ENCODE measurements at regions not wholly inside any gene's neighbourhood (a gene's known extent, or its start where the extent isn't known, plus 50 kb on each side); places are given as distances from the start of the nearest gene placed in this dataset.

DNA sequence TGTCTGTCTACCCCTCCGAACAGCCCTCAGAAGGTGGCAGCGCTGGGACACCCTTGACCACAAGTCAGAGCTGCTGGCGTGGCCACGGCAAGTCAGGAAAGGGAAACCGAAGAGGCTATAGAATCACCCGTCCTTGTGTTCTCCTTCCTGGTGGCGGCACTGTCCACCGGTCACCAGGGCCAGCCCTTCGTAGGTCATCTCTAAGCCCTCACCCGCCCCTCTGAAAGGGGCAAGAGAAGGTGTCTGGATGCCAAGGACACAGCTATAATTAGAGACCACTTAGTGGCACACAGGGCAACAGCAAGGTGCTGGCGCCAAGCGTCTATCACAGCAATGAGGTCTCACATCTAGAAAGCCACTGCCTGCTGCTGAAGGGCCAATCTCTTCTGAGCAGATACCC lies 320.9 kb downstream of the SHANK2 start:
- TF ChIP-seq, protein P1, sequence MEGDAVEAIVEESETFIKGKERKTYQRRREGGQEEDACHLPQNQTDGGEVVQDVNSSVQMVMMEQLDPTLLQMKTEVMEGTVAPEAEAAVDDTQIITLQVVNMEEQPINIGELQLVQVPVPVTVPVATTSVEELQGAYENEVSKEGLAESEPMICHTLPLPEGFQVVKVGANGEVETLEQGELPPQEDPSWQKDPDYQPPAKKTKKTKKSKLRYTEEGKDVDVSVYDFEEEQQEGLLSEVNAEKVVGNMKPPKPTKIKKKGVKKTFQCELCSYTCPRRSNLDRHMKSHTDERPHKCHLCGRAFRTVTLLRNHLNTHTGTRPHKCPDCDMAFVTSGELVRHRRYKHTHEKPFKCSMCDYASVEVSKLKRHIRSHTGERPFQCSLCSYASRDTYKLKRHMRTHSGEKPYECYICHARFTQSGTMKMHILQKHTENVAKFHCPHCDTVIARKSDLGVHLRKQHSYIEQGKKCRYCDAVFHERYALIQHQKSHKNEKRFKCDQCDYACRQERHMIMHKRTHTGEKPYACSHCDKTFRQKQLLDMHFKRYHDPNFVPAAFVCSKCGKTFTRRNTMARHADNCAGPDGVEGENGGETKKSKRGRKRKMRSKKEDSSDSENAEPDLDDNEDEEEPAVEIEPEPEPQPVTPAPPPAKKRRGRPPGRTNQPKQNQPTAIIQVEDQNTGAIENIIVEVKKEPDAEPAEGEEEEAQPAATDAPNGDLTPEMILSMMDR (IDR thresholded peaks at IDR 0.05; ENCODE audit: insufficient read depth, low read length, missing control alignments) = no peak
- DNase-seq (ENCODE audit: low read depth, low spot score) = no peak
- H3K4me3 ChIP-seq (ENCODE audit: low read depth, low read length) = no peak overlapping the region
- POLR2A ChIA-PET = no interaction called here
- CTCF ChIA-PET = no interaction called here

DNA sequence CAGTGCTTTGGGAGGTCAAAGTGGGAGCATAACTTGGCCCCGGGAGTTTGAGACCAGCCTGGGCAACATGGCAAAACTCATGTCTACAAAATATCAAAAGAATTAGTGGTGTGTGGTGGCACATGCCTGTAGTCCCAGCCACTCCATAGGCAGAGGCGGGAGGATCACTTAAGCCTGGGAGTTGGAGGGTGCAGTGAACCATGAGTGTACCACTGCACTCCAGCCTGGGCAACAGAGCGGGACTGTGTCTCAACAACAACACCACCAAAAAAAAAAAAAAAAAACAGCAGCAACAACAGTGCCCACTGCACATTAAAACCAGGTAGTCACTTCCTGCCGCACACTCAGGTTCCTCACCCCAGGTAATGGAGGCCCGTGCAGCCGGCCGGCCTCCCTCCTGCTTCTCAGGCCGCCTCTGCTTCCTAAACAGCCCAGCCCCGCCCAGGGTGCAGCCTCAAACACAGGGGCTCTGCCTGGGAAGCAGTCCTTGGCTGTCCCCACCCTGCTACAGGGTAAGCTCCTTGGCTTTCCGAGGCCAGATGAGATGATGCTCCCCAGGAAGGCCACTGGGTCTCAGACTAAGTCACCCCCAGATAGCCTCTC lies 318.3 kb downstream of the SHANK2 start:
- no peak overlapping the region for H3K4me3 ChIP-seq (ENCODE audit: low read depth, low read length)
- ChIA-PET POLR2A (no interaction called here), CTCF (no interaction called here)
- DNase-seq (ENCODE audit: low read depth, low spot score) = no peak
- TF ChIP-seq, protein P1 (IDR thresholded peaks at IDR 0.05; ENCODE audit: insufficient read depth, low read length, missing control alignments) = no peak

DNA sequence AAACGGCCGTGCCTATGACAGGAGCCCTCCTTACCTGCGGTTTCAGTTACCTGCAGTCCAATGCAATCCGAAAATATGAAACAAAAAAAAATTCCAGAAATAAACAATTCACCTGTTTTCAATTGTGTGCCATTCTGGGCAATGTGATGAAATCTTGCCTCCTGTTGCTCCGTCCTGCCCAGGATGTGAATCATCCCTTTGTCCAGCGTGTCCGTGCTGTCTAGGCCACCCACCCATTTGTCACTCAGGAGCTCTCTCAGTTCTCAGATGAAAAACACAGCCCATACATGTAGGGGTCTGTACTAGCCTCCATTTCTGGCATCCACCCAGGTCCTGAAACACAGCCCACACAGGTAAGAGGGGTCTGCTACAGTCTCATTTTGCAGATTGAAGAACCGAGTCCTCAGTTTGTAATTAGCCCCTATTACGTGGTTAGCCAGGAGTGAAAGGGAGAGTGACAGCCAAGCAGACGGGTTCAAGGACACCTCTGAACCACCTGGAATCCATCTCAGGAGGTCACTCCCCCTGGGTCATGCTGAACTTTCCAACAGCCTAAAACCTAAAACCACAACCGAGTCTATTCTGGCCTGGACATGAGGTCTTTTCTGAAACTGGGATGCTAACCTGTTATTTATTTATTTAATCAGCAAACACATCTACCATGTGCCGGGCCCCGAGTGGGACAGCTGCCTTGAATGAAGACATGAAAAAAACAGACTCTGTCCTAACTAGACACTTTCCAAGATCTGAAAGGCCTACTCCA lies 317.2 kb downstream of the SHANK2 start:
- DNase-seq (ENCODE audit: low read depth, low spot score) = no peak
- ChIA-PET POLR2A (no interaction called here), CTCF (no interaction called here)
- H3K4me3 ChIP-seq (ENCODE audit: low read depth, low read length) = no peak overlapping the region
- TF ChIP-seq, protein P1 (IDR thresholded peaks at IDR 0.05; ENCODE audit: insufficient read depth, low read length, missing control alignments) = no peak

DNA sequence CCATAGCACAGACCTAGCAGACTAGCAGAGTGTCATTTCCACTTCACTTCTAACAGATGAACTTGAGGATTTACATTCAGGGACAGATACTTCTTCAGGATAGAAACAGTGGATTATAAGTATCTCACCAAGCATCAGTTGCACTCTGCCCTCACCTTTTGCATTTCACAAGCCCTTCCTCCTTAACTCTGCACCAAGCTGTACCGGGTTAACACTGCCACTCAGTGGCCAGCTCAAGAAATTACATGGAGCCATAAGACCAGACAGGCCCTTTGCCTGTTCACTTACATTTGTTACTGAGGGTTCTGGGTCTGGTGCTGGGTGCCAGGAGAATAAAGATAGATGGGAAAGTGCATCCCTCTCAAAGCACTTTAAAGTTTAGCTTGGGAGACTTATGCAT lies 309.8 kb downstream of the SHANK2 start:
- CTCF ChIA-PET = no interaction called here

DNA sequence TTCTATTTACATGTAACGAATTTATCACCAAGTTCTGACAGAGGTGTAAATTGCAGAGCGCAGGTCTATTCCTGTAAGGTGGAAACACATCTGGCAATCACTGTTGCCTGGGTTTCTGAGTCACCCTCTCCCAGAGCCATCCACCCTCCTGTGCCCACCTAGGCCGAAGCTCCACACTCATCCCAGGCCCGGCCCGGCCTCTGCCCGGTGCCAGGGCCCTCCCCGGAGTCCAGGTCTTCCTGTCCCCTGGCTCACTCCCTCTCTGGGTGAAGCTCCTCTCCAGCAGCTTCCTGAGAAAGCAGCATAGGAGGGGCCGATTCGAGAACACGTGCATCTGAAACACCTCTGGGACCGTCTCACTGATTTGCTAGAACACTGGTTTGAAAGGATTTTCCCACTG lies 308.2 kb downstream of the SHANK2 start:
- ChIA-PET CTCF (no interaction called here), POLR2A (no interaction called here)
- no peak overlapping the region for H3K4me3 ChIP-seq (ENCODE audit: low read depth, low read length)
- TF ChIP-seq, protein P1 (IDR thresholded peaks at IDR 0.05; ENCODE audit: insufficient read depth, low read length, missing control alignments) = no peak
- DNase-seq (ENCODE audit: low read depth, low spot score) = no peak

More for the DNA sequence above, 309.8 kb downstream of the SHANK2 start:
- POLR2A ChIA-PET = no interaction called here
- TF ChIP-seq, protein P1 (IDR thresholded peaks at IDR 0.05; ENCODE audit: insufficient read depth, low read length, missing control alignments) = no peak
- DNase-seq (ENCODE audit: low read depth, low spot score) = no peak
- no peak overlapping the region for H3K4me3 ChIP-seq (ENCODE audit: low read depth, low read length)

DNA sequence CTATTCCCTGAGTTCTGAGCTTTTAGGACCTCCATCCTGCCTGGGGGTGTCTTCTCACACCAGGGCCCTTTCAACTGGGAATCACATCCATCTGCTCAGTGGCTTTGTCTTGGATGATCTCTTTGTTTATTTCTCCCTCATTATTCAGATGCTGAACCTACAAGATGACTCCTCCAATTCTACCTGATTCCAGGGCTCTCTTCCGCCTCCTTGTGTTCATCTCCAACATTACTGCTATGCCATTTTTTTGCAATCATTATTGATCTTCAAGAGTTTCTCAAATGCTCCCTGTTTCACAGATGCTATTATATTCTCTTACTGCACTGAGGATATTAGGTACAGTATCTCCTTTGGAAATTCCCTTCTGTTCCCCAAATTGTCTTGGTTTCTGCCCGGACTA lies 307.7 kb downstream of the SHANK2 start:
- ChIA-PET CTCF (no interaction called here), POLR2A (no interaction called here)
- DNase-seq (ENCODE audit: low read depth, low spot score) = no peak
- no peak overlapping the region for H3K4me3 ChIP-seq (ENCODE audit: low read depth, low read length)
- TF ChIP-seq, protein P1 (IDR thresholded peaks at IDR 0.05; ENCODE audit: insufficient read depth, low read length, missing control alignments) = no peak

Measured in AG04449 (cell line).